NCI-H2029 (cell line): ENCODE measurements at regions not wholly inside any gene's neighbourhood (a gene's known extent, or its start where the extent isn't known, plus 50 kb on each side); places are given as distances from the start of the nearest gene placed in this dataset.
"Not testable (repeated sequence)": the region's sequence is repeated elsewhere in the genome, so short reads cannot be mapped to it uniquely, and the experiment has no call there.

Experiments
- DNase-seq: peaks from one replicate; lab custom pipeline; 2025; lab: John Stamatoyannopoulos, UW

DNA sequence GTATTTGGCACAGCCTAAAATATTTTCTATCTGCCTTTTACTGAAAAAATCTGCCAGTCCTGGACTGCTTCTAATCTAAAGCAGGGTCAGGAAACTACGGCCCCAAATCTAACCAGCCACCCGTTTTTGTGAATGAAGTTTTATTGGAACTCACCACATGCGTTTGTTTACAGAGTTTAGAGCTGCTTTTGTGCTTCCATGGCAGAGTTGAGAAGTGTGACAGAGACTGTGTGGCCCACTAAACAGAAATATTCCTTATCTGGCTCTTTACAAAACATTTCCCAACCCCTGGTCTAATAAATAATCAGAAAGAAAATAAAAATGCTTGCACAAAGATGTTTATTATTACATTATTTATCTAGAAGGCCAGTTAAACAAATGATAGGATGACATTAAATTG lies 110.2 kb downstream of the COPRS start:
- no peak for DNase-seq

DNA sequence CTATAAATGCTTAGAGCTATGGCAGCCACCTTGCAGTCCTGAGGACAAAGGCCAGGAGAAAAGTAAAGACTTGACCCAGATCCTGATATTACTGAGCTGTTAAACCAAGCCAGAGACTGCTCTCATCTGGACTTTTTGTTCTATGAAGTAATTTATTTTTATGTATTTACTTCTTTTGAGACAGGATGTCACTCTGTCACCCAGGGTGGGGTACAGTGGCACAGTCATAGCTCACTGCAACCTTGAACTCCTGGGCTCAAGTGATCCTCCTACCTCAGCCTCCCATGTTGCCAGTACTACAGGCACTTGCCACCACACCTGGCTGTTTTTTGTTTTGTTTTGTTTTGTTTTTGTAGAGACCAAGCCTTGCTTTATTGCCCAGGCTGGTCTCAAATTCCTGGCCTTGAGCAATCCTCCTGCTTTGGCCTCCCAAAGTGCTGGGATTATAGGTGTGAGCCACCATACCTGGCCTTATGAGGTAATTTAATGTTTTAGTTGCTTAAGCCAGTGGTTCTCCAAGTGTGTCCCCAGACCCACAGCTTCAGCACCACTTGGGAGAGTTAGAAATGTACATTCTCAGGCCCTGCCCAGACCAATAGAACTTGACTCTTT lies 112.1 kb downstream of the COPRS start:
- DNase-seq: no peak

DNA sequence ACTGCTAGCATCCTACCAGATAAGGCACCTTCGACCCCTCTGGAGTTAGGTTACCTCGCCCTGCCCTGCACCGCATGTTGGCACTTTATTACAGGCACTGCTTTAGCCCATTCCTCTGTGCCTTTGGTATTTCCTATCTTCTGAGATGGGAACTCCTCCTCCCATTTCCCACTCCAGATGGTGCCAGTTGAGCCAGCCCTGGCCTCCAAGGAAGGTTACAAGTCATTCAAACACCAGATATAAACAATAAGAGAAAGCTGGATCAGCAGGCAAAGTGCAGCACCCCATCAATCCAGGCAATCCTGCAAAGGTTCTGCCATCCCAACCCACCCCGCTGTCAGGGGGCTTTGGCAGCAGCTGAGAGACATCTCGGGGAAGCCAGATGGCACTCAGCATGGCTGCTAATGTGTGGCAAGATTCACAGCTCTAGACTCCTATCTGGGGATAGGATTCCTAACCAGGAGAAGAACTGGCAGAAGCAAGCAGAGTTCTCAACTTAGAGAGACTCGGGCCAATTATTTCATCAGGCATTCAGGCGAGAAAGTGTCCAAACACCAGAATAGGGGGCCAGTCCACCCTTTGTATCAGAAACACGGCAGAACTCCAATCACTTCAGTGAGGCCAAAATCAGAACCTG lies 113.0 kb downstream of the COPRS start:
- DNase-seq: no peak

DNA sequence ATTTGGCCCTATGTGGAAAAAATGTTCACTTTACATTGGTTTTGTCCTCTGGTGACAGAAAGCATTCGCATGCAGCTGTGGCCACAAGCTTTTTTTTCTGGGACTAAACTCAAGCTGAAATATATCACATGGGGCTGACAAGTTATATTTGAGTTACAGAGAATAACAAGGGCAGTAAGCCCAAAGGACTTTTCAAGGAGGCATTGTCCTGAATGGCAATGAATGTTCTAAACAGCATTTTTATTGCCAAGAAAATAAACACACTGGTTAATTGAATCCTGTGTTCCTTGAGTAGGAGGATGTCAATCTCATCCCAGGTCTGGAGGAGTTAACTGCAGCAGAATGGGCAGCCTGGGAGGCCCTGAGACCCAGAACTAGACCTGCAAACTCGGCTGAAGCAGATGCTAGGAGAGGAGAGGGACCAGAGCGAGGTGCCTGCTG lies 114.5 kb downstream of the COPRS start:
- DNase-seq: no peak

DNA sequence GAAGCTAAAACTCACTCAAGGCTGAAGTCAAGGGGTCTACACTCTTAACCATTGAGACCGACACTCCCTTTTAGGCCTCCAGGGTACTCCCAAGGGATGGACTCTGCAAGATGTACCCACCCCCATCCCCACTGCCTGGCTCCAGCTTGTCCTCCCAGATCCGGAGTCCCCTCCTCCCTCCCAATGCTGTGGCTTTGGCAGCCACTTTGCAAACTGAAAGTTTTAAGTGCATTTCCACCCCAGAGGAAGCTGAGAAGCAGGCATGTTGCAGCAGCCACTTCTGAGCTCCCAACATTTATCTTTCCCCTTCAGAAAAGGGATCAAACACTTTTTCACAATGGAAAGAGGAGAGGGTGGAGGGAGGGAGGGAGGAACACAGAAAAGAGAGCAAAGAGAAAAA lies 115.2 kb downstream of the COPRS start:
- DNase-seq: no peak

DNA sequence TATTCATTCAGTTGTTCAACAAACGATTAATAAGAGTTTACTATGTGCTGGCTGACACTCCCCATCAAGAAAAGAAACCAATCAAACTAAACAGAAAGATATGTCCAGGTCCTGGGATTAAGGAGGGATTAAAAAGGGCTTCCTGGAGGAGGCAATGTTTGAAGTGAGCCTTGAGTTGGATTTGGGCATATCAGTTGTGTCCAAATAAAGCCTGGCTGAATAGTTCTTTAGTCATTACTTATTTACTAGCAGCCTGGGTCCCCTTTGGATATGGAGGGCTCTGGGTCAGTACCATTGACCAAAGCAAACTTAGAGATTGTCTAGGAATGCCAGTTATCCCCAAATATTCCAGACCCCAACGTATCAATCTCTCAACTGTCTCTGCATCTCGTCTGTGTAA lies 117.7 kb downstream of the COPRS start:
- DNase-seq: no peak

DNA sequence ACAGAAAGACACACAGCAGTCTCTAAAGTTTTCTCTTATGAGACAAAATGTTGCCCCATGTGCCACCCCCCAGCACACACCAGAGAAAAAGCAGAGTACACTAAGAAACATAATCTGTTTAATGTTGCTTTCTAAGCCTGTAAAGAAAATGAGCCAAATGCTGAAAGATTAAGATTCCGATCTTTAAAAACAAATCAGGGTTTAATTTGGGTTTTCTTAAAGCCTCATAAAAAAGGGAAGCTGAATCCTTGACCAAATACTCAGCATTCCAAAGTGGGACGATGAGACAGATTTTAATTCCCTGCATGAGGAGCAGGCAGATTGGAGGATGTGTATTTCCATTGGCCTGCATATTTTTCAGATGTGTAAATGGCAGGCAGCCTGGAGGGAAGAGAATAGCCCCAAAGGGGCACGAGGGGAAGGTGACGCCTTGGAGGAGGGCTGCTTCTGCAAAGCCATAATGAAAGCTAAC lies 118.4 kb downstream of the COPRS start:
- no peak for DNase-seq

DNA sequence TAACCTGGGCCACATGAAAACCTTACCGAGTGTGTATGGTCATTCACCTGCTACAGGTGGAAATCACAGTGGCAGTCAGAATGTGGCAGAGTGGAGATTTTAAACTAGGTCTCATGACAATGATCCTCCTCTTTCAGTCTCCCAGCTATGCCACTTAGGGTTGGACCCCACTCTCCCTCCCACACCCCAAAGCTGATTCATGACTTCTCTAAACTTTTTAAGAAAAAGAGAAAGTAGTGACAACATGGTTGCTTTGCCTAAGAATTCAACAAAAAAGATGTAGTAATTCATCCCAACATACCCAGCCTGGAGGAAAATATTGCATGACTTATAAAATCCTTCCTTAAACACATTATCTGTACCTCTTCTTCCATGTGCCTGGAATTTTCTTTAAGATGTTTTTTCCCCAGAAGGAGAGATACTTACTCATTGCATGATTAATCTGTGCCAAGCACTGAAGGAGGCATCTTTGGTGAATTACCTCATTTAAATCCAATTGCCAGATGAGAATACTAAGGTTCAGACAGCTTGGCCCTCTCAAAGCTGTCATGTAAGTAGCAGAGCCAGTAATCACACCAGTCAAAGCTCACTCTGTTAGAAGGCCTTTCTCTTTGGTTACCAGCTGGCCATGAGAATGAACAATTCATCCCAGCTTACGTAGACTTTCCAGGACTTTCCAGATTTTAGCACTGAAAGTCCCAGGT lies 119.9 kb downstream of the COPRS start:
- no peak for DNase-seq

DNA sequence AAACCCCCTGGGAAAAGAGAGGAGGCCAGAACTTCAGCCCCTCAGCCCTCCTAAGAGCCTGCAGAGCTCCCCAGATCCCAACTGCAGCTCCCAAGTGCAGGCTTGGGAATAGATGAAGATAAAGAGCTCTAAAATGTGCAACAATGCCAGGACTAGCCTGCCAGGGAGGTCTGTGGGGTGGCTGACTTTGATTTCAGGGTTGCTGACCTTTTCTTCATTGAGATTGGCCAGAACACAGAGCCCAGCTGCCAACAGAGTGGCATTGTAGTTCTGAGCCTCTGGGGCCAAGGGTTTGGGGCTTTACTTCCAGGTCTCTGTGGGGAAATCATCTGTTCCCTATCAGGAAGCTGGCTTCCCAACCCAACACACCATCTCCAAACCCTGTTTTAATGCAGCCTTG lies 120.6 kb downstream of the COPRS start:
- DNase-seq: no peak

DNA sequence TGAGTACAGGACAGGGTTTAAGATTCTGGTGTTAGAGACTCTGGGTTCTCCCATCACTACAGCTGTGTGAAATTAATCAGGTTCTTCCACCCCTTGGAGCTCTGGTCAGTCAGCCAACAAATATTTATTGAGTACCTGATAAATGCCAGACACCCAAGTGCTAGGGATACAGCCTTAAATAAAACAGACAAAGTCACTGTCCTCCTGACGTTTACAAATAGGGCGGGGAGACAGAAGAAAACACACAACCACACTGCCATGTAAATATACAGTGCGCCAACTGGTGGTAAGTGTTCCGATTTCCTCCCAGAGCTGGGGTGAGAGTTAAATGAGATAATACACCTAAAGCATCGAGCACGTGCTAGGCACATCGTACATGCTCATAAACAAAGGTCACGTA lies 121.0 kb downstream of the COPRS start:
- DNase-seq: no peak

DNA sequence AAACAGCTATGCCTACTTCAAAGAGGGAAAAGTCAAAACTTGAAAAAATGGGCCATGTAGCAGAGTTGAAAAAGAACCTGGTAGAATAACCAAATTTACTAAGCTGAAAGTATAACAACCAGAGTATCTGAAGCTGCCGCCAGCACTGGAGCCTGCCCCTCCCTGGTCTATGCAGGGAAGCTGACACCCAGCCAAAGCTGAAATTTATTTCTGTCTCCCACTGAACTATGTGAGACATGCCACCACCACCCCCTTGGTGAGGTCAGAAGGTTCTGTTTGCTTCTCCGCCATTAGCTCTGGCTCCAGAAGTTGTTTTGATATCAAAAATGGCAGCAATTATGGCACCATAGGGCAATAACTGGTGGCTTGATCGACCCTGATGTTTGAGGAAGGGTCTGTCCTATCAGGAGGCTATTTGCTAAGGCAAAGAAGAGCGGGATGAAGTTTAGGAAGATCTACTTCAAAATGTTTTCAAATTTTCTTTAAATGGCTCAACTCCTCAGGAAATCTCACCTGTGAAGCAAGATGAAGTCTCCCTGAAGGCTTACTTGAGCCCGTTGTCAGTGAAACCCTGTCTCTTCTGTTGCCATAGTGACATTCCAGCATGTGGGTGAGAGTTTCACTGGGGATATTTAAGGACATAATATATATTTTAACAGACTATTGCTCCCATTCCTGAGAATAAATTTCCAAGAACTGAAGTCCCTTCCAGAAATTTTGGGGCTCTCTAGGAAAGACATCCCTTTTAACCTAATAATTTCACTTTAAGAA lies 122.0 kb downstream of the COPRS start:
- DNase-seq: no peak

DNA sequence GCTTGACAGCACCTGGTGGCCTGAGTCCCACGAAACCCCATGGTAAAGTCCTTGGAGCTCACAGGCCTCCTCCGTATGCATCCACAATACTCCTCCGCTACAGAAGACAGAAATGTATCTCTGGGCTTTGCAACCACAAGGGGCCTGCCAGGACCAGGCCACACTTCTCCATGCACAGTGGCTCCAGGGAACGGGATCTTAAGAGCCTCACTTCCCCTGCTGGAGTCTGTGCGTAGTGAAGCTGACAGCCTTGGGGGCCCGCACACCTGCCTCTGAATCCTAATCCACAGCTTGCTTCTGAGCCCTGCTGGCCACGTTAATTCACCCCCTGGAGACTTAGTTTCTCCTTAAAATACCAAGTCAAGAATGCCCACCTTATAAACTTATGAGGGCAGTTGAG lies 125.7 kb downstream of the COPRS start:
- DNase-seq: no peak

DNA sequence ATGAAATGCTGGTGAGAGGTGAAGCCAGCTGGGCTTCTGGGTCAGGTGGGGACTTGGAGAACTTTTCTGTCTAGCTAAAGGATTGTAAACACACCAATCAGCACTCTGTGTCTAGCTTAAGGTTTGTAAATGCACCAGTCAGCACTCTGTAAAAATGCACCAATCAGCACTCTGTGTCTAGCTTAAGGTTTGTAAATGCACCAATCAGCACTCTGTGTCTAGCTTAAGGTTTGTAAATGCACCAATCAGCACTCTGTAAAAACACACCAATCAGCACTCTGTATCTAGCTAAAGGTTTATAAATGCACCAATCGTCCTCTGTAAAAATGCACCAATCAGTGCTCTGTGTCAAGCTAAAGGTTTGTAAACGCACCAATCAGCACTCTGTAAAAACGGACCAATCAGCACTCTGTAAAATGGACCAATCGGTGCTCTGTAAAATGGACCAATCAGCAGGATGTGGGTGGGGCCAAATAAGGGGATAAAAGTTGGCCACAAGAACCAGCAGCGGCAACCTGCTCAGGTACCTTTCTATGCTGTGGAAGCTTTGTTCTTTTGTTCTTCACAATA lies 127.4 kb downstream of the COPRS start:
- not testable (repeated sequence) for DNase-seq

DNA sequence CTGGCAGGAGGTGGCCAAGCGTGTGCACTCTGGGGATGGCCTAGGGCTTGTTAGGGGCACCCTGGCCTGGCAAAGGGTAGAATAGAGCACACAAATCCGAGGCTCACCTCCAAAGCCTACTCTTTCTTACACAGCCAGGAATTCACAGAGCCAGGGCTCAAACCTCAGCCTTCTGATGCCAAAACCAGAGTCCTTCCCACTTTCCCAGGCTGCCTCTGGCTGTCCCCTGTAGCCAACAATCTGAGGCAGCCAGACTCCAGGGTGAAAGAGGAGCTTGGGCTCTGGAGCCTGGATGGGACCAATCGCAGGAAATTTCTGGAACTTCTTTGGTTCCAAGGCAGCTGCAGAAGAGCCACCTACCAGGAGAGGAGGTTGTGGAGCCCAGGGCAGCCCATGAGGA lies 127.9 kb downstream of the COPRS start:
- no peak for DNase-seq

DNA sequence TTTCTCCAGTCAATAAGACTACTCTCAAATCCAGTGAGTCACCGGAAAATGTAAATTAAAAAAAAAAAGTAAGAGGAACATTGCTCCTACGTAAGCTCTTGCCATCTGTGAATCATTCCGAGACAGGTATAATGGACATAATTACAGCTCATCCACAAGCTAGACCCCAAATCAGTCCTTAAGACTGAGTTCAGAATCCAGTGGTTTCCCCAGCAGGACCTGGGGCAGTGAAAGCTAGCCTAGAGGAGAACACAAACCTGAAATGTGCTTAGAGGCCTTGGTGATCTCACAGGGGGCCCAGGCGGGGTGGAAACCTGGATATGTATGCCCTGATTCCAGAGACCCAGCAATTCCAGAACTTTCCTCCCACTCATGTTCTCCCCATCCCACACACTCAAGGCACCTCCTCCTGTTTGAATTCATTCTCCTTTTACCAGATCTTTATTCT lies 132.0 kb downstream of the COPRS start:
- no peak for DNase-seq

DNA sequence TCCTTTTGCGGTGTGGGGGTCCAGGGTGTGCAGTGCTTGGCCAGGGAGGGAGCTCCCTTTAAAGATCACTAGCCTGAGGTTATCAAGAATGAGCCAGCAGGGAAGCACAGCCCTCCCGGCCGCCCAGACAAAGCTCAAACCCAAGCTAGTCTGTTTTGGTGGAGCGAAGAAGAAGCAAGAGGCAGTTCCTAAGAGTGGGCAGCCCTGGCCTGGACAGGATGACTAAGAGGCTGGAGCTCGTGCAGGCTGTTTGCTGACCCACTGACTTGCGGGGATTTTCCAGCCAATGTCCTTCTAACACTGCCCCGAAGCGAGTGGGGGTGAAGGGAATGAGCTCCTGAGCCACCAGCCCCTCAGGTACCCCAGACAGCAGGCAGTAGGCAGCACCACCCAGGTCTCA lies 134.4 kb downstream of the COPRS start:
- no peak for DNase-seq

DNA sequence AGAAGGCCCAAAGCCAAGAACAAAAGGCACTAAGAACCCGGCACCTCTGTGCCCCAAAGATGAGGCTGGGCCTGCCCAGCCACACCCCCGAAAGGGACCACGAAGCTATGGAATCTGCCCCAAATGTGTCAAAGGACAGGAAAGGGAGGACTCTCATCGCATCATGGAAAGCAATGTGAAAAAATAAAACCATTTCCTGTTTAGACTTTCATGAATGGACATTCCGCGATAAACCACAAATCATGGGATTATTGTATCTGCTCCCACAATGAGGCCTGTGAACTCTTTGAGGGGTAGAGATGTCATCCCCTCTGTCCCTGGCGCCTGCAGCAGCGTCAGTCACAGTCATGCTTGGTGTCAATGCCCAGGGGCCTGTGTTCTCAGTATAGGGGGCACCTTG lies 135.0 kb downstream of the COPRS start:
- DNase-seq: no peak

DNA sequence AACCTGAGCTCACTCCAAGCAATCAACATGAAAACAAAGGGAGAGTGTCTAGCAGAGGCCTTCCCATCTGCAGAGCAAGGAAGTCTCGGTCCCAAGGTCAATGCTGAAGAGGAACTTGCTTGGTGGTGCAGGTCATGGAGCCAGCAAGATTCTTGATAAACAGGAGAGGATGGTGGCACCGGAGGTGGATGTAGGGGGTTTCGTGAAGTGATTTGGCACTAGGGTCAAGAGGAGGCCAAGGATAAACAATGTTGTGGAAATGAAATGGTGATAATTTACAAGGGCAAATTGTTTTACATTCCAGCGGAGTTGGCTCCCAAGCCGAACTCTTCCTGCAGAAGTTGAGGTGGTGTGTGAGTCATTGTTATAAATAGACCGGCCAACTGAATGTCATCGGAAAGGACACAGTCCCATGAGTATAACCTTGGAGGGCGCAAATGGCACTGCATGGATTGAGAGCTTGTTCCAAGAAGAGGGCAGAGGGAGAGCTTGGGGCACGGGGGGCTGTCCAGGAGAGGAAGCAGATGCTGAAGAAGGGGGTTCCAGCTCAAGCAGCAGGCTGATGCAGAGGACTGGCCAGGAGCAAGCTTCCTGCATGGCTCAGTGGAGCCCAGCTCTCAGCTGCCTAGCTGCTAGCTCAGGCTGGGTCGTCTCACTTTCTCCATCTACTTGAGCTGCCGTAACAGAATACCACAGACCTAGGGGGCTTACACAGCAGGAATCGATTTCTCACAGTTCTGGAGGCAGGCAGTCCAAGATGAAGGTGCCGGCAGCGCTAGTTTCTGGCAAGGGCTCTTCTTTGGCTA lies 136.6 kb downstream of the COPRS start:
- DNase-seq: no peak

DNA sequence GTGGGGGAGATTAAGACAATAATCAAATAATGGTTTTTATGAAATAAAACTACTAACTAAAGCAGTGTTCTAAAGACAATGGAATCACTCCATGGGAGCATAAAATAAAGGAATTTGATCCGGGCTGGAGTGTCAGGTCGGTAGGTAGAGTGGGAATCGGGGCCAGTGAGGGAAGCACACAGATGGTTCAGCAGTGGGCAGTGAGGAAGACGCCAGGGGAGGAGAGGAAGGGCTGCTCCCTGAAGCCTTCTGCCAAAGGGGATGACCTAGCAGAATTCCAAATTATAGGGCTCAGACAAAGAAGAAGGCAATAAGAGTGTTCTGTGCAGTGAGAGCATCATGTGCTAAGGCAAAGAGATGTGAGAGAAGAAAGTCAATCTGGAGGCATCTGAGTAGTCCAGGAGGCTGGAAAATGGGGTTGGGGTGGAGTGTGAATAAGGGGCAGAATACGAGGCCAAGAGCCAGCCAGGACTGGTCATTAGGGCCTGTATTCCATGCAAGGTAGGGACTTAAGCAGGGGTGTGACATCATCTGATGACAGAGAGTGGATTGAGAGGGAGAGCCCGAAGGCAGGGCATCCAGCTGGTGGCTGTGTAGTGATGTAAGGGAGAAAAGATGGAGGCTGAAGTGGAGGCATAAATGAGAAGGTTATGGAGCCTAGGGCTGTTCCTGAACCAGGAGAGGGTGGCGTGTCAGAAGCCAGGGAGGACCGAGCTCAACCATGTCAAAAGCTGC lies 137.6 kb downstream of the COPRS start:
- no peak for DNase-seq

DNA sequence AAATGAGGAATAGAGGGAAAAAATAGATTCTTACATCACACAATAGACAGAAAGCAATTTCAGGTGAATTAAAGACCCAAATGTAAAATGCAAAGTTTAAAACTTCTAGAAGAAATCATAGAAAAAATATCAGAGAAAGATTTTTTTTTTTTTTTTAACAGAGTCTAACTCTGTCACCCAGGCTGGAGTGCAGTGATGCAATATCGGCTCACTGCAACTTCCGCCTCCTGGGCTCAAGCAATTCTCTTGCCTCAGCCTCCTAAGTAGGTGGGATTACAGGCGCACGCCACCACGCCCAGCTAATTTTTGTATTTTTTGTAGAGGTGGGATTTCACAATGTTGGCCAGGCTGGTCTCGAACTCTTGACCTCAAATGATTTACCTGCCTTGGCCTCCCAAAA lies 141.8 kb downstream of the COPRS start:
- not testable (repeated sequence) for DNase-seq

DNA sequence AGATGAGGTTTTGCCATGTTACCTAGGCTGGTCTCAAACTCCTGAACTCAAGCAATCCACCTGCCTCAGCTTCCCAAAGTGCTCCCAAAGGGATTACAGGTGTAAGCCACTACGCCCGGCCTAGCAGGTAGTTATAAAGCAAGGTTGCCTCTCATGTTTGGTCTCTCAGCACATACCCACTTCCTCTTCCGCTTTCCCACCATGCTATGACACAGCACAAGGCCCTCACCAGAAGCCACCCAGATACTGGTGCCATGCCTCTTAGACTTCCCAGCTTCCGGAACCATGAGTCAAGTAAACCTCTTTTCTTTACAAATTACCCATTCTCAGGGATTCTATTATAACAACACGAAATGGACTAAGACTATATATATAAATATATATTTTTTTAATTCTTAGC lies 143.6 kb downstream of the COPRS start:
- DNase-seq: no peak
